CD4-positive, alpha-beta T cell (primary cell): ENCODE measurements at regions not wholly inside any gene's neighbourhood (a gene's known extent, or its start where the extent isn't known, plus 50 kb on each side); places are given as distances from the start of the nearest gene placed in this dataset.

Source experiments
- ATAC-seq: fragments of 200-7000 bp; cut with Tn5 transposase; one replicate; pipeline ENCODE4 v1.10.0; 2022; ENCODE audit warnings: mild to moderate bottlenecking; ENCODE audit not compliant: poor library complexity
- CTCF ChIA-PET: fragments of 350-600 bp; sonication (Branson Sonifier 250); formaldehyde crosslinking; loops from one replicate; lab custom pipeline; 2021; ENCODE audit warnings: antibody characterized with exemption, inconsistent platforms; lab: Charles Lee
- POLR2A ChIA-PET: fragments of 350-600 bp; sonication (Branson Sonifier 250); formaldehyde crosslinking; loops from one replicate; lab custom pipeline; 2021; ENCODE audit warnings: antibody characterized with exemption, inconsistent platforms; lab: Charles Lee
- DNase-seq, 14 experiments: peaks; one replicate each; pipeline ENCODE4 v3.0.0-alpha.2; 2013 to 2020; ENCODE audit warnings: mixed read lengths in 2 of 14
- H3K27ac ChIP-seq, 2 donors: one replicate each; pipeline versions ENCODE4 v1.5.1 to v1.7.0; 2013; ENCODE audit warnings: low read length in 2 of 2, low read depth in 1 of 2, mild to moderate bottlenecking in 1 of 2
- H3K27me3 ChIP-seq, 2 experiments: 1 replicate in 1 of 2; 2 replicates in 1 of 2; pipeline versions ENCODE4 v1.6.1 to v1.7.0; 2013; ENCODE audit warnings: low read length in 2 of 2, control low read depth in 1 of 2, mild to moderate bottlenecking in 1 of 2, moderate library complexity in 1 of 2; ENCODE audit not compliant: insufficient read depth in 2 of 2, control insufficient read depth in 1 of 2
- H3K36me3 ChIP-seq: one replicate; pipeline ENCODE4 v1.6.1; 2013; ENCODE audit warnings: low read length, control low read depth; ENCODE audit not compliant: insufficient read depth
- H3K4me1 ChIP-seq: one replicate; pipeline ENCODE4 v1.6.1; 2013; ENCODE audit warnings: low read length, control low read depth; ENCODE audit not compliant: insufficient read depth
- H3K4me3 ChIP-seq: one replicate; pipeline ENCODE4 v1.5.1; 2013; ENCODE audit warnings: mild to moderate bottlenecking, low read length, moderate library complexity
- H3K9me3 ChIP-seq, 2 experiments: 1 replicate in 1 of 2; 2 replicates in 1 of 2; pipeline versions ENCODE4 v1.6.1 to v1.7.0; 2013; ENCODE audit warnings: low read length in 2 of 2, mild to moderate bottlenecking in 2 of 2, control low read depth in 1 of 2, moderate library complexity in 1 of 2; ENCODE audit not compliant: control insufficient read depth in 1 of 2, insufficient read depth in 1 of 2
- H3K27ac Mint-ChIP-seq: one replicate; pipeline ENCODE4 v1.8.0; 2020; ENCODE audit warnings: mixed read lengths
- H3K27me3 Mint-ChIP-seq: one replicate; pipeline ENCODE4 v1.8.0; 2021; ENCODE audit warnings: mixed read lengths
- H3K36me3 Mint-ChIP-seq: one replicate; pipeline ENCODE4 v1.8.0; 2021; ENCODE audit warnings: low read depth, mixed read lengths
- H3K4me1 Mint-ChIP-seq: one replicate; pipeline ENCODE4 v1.8.0; 2021; ENCODE audit warnings: low read depth, mixed read lengths
- H3K4me3 Mint-ChIP-seq: one replicate; pipeline ENCODE4 v1.8.0; 2020; ENCODE audit warnings: mild to moderate bottlenecking, mixed read lengths
- H3K9me3 Mint-ChIP-seq: one replicate; pipeline ENCODE4 v1.8.0; 2020; ENCODE audit warnings: mixed read lengths
- CTCF ChIP-seq: fragments of 200-600 bp; IDR thresholded peaks from one replicate; pipeline ENCODE4 v1.8.0; 2022; ENCODE audit warnings: antibody characterized with exemption, mild to moderate bottlenecking
- intact Hi-C, 2 experiments: fragments of 100-400 bp; cut with DNase I in 1 of 2; cut with micrococcal nuclease in 1 of 2; formaldehyde crosslinking; loops; one replicate each; pipeline versions ENCODE4 v1.15.1 to v1.9.0; 2023 to 2025; cut with DNase I, micrococcal nuclease

GRCh38 chr16:85421338-85422195, 191.6 kb upstream of the GSE1 start:
- POLR2A ChIA-PET, result interaction anchor here (1.0 to 2.4 kb wide), 3 partner anchors 189 to 195 kb away, joined by 4 to 11 read pairs (median 7); partner anchors contain the start of gene GSE1
- peaks cover 0 to 4% of the 10 kb centered on the region in 2 experiments for H3K9me3 ChIP-seq
- no peaks in the 10 kb centered on the region for H3K9me3 Mint-ChIP-seq
- H3K27me3 ChIP-seq, result no peaks in the 10 kb centered on the region
- no peak overlapping the region for H3K4me3 Mint-ChIP-seq
- intact Hi-C loops, result no loop called here
- no peaks in the 10 kb centered on the region for H3K4me1 Mint-ChIP-seq
- peaks cover 7% of the 10 kb centered on the region for H3K4me1 ChIP-seq
- TF ChIP-seq CTCF, result no peak
- DNase-seq (peak in 1 of 14 experiments; percentile 3), ATAC-seq (no peak)
- no peaks in the 10 kb centered on the region for H3K36me3 ChIP-seq
- CTCF ChIA-PET, result interaction anchor here (1.0 to 3.3 kb wide), 6 partner anchors 113 to 271 kb away, joined by 5 to 38 read pairs (median 10); partner anchors contain the start of gene GSE1
- no peaks in the 10 kb centered on the region for H3K36me3 Mint-ChIP-seq
- H3K27ac Mint-ChIP-seq, result no peak overlapping the region
- no peak overlapping the region for H3K4me3 ChIP-seq
- H3K27ac ChIP-seq, result no peak overlapping the region
- no peaks in the 10 kb centered on the region for H3K27me3 Mint-ChIP-seq

- CTCF ChIA-PET, result interaction anchor here (3.3 kb wide), 1 partner anchor 188 kb away, joined by 28 read pairs; no protein-coding TSS in a partner anchor
- Mint-ChIP-seq H3K4me1 (no peaks in the 10 kb centered on the region), H3K36me3 (no peaks in the 10 kb centered on the region), H3K4me3 (no peak overlapping the region), H3K27ac (no peak overlapping the region), H3K9me3 (no peaks in the 10 kb centered on the region), H3K27me3 (no peaks in the 10 kb centered on the region)
- intact Hi-C loops, result no loop called here
- Histone ChIP-seq H3K4me1 (peaks cover 6% of the 10 kb centered on the region), H3K27ac (no peak overlapping the region), H3K9me3 (peaks cover 0 to 4% of the 10 kb centered on the region in 2 experiments), H3K36me3 (no peaks in the 10 kb centered on the region), H3K27me3 (no peaks in the 10 kb centered on the region), H3K4me3 (no peak overlapping the region)
- DNase-seq (peak in 1 of 14 experiments; percentile 5), ATAC-seq (no peak)
- POLR2A ChIA-PET, result interaction anchor here (2.0 to 2.4 kb wide), 2 partner anchors 188 to 194 kb away, joined by 7 to 11 read pairs; no protein-coding TSS in a partner anchor
- TF ChIP-seq CTCF, result no peak
Measured at GRCh38 chr16:85422196-85422631, 190.9 kb upstream of the GSE1 start.

- Histone ChIP-seq H3K9me3 (peaks cover 0 to 4% of the 10 kb centered on the region in 2 experiments), H3K36me3 (no peaks in the 10 kb centered on the region), H3K27ac (no peak overlapping the region), H3K4me3 (no peak overlapping the region), H3K27me3 (no peaks in the 10 kb centered on the region), H3K4me1 (peaks cover 6% of the 10 kb centered on the region)
- Mint-ChIP-seq H3K4me1 (no peaks in the 10 kb centered on the region), H3K27ac (no peak overlapping the region), H3K9me3 (no peaks in the 10 kb centered on the region), H3K36me3 (no peaks in the 10 kb centered on the region), H3K4me3 (no peak overlapping the region), H3K27me3 (no peaks in the 10 kb centered on the region)
- no peak for TF ChIP-seq CTCF
- ChIA-PET POLR2A (no interaction called here), CTCF (interaction anchor here (3.3 kb wide), 1 partner anchor 187 kb away, joined by 28 read pairs; no protein-coding TSS in a partner anchor)
- intact Hi-C loops, result no loop called here
- DNase-seq (peak in 1 of 14 experiments; percentile 2), ATAC-seq (no peak)
Measured at GRCh38 chr16:85422632-85423550, 190.2 kb upstream of the GSE1 start.
